DND-41 (cell line): ENCODE measurements at regions not wholly inside any gene's neighbourhood (a gene's known extent, or its start where the extent isn't known, plus 50 kb on each side); places are given as distances from the start of the nearest gene placed in this dataset.

ENCODE experiments used
- ATAC-seq: fragments of 200-7000 bp; cut with Tn5 transposase; 3 replicates; pipeline ENCODE4 v1.9.1; 2021; ENCODE audit warnings: low read depth; ENCODE audit not compliant: insufficient read depth
- DNase-seq: peaks from one replicate; pipeline ENCODE4 v3.0.0-alpha.2; 2020
- H2AFZ ChIP-seq: 2 replicates; pipeline ENCODE4 v1.6.0; 2012; ENCODE audit warnings: low read depth, low read length
- H3K27ac ChIP-seq: 2 replicates; pipeline ENCODE4 v1.5.1; 2012; ENCODE audit warnings: low read length, inconsistent platforms
- H3K27me3 ChIP-seq: fragments of 200-600 bp; sonication (generic); 2 replicates; pipeline ENCODE4 v1.6.0; 2012; ENCODE audit warnings: low read length, mild to moderate bottlenecking, inconsistent platforms; ENCODE audit not compliant: insufficient read depth, poor library complexity
- H3K36me3 ChIP-seq: 2 replicates; pipeline ENCODE4 v1.5.1; 2012; ENCODE audit warnings: low read length, inconsistent platforms; ENCODE audit not compliant: insufficient read depth
- H3K4me1 ChIP-seq: 2 replicates; pipeline ENCODE4 v1.5.1; 2012; ENCODE audit warnings: mild to moderate bottlenecking, low read length; ENCODE audit not compliant: insufficient read depth
- H3K4me2 ChIP-seq: 2 replicates; pipeline ENCODE4 v1.6.0; 2012; ENCODE audit warnings: mild to moderate bottlenecking, moderate library complexity, low read length, inconsistent platforms; ENCODE audit not compliant: insufficient read depth
- H3K4me3 ChIP-seq, 2 experiments: fragments of 200-600 bp in 1 of 2; shearing (Covaris generic) in 1 of 2; 2 replicates each; pipeline ENCODE4 v1.5.1; 2012 to 2016; ENCODE audit warnings: inconsistent platforms in 2 of 2, low read length in 2 of 2, mild to moderate bottlenecking in 2 of 2, low read depth in 1 of 2, moderate library complexity in 1 of 2
- H3K79me2 ChIP-seq: 2 replicates; pipeline ENCODE4 v1.6.0; 2012; ENCODE audit warnings: low read length, inconsistent platforms; ENCODE audit not compliant: insufficient read depth
- H3K9ac ChIP-seq: 2 replicates; pipeline ENCODE4 v1.6.0; 2012; ENCODE audit warnings: low read depth, mild to moderate bottlenecking, inconsistent platforms, low read length, moderate library complexity
- H3K9me3 ChIP-seq: 2 replicates; pipeline ENCODE4 v1.5.1; 2012; ENCODE audit warnings: low read length, moderate library complexity, mild to moderate bottlenecking, inconsistent platforms; ENCODE audit not compliant: insufficient read depth, severe bottlenecking
- H4K20me1 ChIP-seq: 2 replicates; pipeline ENCODE4 v1.6.0; 2012; ENCODE audit warnings: low read length; ENCODE audit not compliant: insufficient read depth
- CTCF ChIP-seq: IDR thresholded peaks from 2 replicates; pipeline ENCODE4 v1.5.1; 2012; ENCODE audit warnings: borderline replicate concordance, low read length, moderate library complexity, mild to moderate bottlenecking; ENCODE audit not compliant: poor library complexity, severe bottlenecking; ENCODE audit errors: extremely low read depth
- EZH2 ChIP-seq: IDR thresholded peaks from 3 replicates; pipeline ENCODE4 v1.6.1; 2012; ENCODE audit warnings: borderline replicate concordance, low read depth, mild to moderate bottlenecking, moderate library complexity, low read length, inconsistent platforms; ENCODE audit not compliant: severe bottlenecking

- DNase-seq (no peak), ATAC-seq (no peak)
- H3K79me2 ChIP-seq, result no peaks in the 10 kb centered on the region
- H3K27ac ChIP-seq, result no peak overlapping the region
- H4K20me1 ChIP-seq, result no peaks in the 10 kb centered on the region
- no peak overlapping the region for H2AFZ ChIP-seq
- H3K4me1 ChIP-seq, result no peaks in the 10 kb centered on the region
- no peak overlapping the region for H3K4me3 ChIP-seq
- H3K9me3 ChIP-seq, result no peaks in the 10 kb centered on the region
- no peak overlapping the region for H3K4me2 ChIP-seq
- TF ChIP-seq EZH2 (no peak), CTCF (no peak)
- no peaks in the 10 kb centered on the region for H3K36me3 ChIP-seq
- no peaks in the 10 kb centered on the region for H3K27me3 ChIP-seq
- no peak overlapping the region for H3K9ac ChIP-seq
Measured at GRCh38 chr13:68628994-68629393, 1398.9 kb upstream of the PCDH9 start.

GRCh38 chr13:68627379-68627778 is 1397.2 kb upstream of the PCDH9 start:
- Histone ChIP-seq H3K27me3 (no peaks in the 10 kb centered on the region), H3K4me1 (no peaks in the 10 kb centered on the region), H3K36me3 (no peaks in the 10 kb centered on the region), H3K4me2 (no peak overlapping the region), H3K79me2 (no peaks in the 10 kb centered on the region), H3K9ac (no peak overlapping the region), H3K9me3 (no peaks in the 10 kb centered on the region), H3K27ac (no peak overlapping the region), H2AFZ (no peak overlapping the region), H4K20me1 (no peaks in the 10 kb centered on the region), H3K4me3 (no peak overlapping the region)
- TF ChIP-seq CTCF (no peak), EZH2 (no peak)
- no peak for DNase-seq
- ATAC-seq, result no peak

DNA sequence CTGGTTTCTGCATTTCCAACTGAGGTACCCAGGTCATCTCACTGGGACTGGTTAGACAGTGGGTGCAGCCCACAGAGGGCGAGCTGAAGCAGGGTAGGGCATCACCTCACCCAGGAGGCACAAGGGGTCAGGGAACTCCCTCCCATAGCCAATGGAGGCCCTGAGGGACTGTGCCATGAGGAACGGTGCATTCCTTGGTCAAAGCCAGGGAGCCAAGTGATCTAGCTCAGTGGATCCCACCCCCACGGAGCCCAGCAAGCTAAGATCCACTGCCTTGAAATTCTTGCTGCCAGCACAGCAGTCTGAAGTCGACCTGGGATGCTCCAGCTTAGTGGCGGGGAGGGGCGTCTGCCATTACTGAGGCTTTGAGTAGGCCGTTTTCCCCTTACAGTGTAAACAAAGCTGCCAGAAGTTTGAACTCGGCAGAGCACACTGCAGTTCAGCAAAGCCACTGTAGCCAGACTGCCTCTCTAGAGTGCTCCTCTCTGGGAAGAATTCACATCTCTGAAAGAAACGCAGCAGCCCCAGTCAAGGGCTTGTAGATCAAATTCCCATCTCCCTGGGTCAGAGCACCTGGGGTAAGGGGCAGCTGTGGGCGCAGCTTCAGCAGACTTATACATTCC is 1386.6 kb upstream of the PCDH9 start:
- Histone ChIP-seq H4K20me1 (no peaks in the 10 kb centered on the region), H3K9ac (no peak overlapping the region), H3K9me3 (no peaks in the 10 kb centered on the region), H3K79me2 (no peaks in the 10 kb centered on the region), H3K27me3 (no peaks in the 10 kb centered on the region), H3K4me1 (no peaks in the 10 kb centered on the region), H3K4me2 (no peak overlapping the region), H3K36me3 (no peaks in the 10 kb centered on the region), H2AFZ (no peak overlapping the region), H3K4me3 (no peak overlapping the region), H3K27ac (no peak overlapping the region)
- no peak for DNase-seq
- no peak for TF ChIP-seq CTCF
- no peak for TF ChIP-seq EZH2
- no peak for ATAC-seq
